CD4-positive, alpha-beta T cell (primary cell): ENCODE measurements at regions not wholly inside any gene's neighbourhood (a gene's known extent, or its start where the extent isn't known, plus 50 kb on each side); places are given as distances from the start of the nearest gene placed in this dataset.

ENCODE experiments used
- ATAC-seq: fragments of 200-7000 bp; cut with Tn5 transposase; one replicate; pipeline ENCODE4 v1.10.0; 2022; ENCODE audit warnings: mild to moderate bottlenecking; ENCODE audit not compliant: poor library complexity
- CTCF ChIA-PET: fragments of 350-600 bp; sonication (Branson Sonifier 250); formaldehyde crosslinking; loops from one replicate; lab custom pipeline; 2021; ENCODE audit warnings: antibody characterized with exemption, inconsistent platforms; lab: Charles Lee
- POLR2A ChIA-PET: fragments of 350-600 bp; sonication (Branson Sonifier 250); formaldehyde crosslinking; loops from one replicate; lab custom pipeline; 2021; ENCODE audit warnings: antibody characterized with exemption, inconsistent platforms; lab: Charles Lee
- DNase-seq, 14 experiments: peaks; one replicate each; pipeline ENCODE4 v3.0.0-alpha.2; 2013 to 2020; ENCODE audit warnings: mixed read lengths in 2 of 14
- H3K27ac ChIP-seq, 2 donors: one replicate each; pipeline versions ENCODE4 v1.5.1 to v1.7.0; 2013; ENCODE audit warnings: low read length in 2 of 2, low read depth in 1 of 2, mild to moderate bottlenecking in 1 of 2
- H3K27me3 ChIP-seq, 2 experiments: 1 replicate in 1 of 2; 2 replicates in 1 of 2; pipeline versions ENCODE4 v1.6.1 to v1.7.0; 2013; ENCODE audit warnings: low read length in 2 of 2, control low read depth in 1 of 2, mild to moderate bottlenecking in 1 of 2, moderate library complexity in 1 of 2; ENCODE audit not compliant: insufficient read depth in 2 of 2, control insufficient read depth in 1 of 2
- H3K36me3 ChIP-seq: one replicate; pipeline ENCODE4 v1.6.1; 2013; ENCODE audit warnings: low read length, control low read depth; ENCODE audit not compliant: insufficient read depth
- H3K4me1 ChIP-seq: one replicate; pipeline ENCODE4 v1.6.1; 2013; ENCODE audit warnings: low read length, control low read depth; ENCODE audit not compliant: insufficient read depth
- H3K4me3 ChIP-seq: one replicate; pipeline ENCODE4 v1.5.1; 2013; ENCODE audit warnings: mild to moderate bottlenecking, low read length, moderate library complexity
- H3K9me3 ChIP-seq, 2 experiments: 1 replicate in 1 of 2; 2 replicates in 1 of 2; pipeline versions ENCODE4 v1.6.1 to v1.7.0; 2013; ENCODE audit warnings: low read length in 2 of 2, mild to moderate bottlenecking in 2 of 2, control low read depth in 1 of 2, moderate library complexity in 1 of 2; ENCODE audit not compliant: control insufficient read depth in 1 of 2, insufficient read depth in 1 of 2
- H3K27ac Mint-ChIP-seq: one replicate; pipeline ENCODE4 v1.8.0; 2020; ENCODE audit warnings: mixed read lengths
- H3K27me3 Mint-ChIP-seq: one replicate; pipeline ENCODE4 v1.8.0; 2021; ENCODE audit warnings: mixed read lengths
- H3K36me3 Mint-ChIP-seq: one replicate; pipeline ENCODE4 v1.8.0; 2021; ENCODE audit warnings: low read depth, mixed read lengths
- H3K4me1 Mint-ChIP-seq: one replicate; pipeline ENCODE4 v1.8.0; 2021; ENCODE audit warnings: low read depth, mixed read lengths
- H3K4me3 Mint-ChIP-seq: one replicate; pipeline ENCODE4 v1.8.0; 2020; ENCODE audit warnings: mild to moderate bottlenecking, mixed read lengths
- H3K9me3 Mint-ChIP-seq: one replicate; pipeline ENCODE4 v1.8.0; 2020; ENCODE audit warnings: mixed read lengths
- intact Hi-C, 2 experiments: fragments of 100-400 bp; cut with DNase I in 1 of 2; cut with micrococcal nuclease in 1 of 2; formaldehyde crosslinking; loops; one replicate each; pipeline versions ENCODE4 v1.15.1 to v1.9.0; 2023 to 2025; cut with DNase I, micrococcal nuclease
- TF ChIP-seq, protein P1 (sequence below): fragments of 200-600 bp; IDR thresholded peaks from one replicate; pipeline ENCODE4 v1.8.0; 2022; ENCODE audit warnings: antibody characterized with exemption, mild to moderate bottlenecking

DNA sequence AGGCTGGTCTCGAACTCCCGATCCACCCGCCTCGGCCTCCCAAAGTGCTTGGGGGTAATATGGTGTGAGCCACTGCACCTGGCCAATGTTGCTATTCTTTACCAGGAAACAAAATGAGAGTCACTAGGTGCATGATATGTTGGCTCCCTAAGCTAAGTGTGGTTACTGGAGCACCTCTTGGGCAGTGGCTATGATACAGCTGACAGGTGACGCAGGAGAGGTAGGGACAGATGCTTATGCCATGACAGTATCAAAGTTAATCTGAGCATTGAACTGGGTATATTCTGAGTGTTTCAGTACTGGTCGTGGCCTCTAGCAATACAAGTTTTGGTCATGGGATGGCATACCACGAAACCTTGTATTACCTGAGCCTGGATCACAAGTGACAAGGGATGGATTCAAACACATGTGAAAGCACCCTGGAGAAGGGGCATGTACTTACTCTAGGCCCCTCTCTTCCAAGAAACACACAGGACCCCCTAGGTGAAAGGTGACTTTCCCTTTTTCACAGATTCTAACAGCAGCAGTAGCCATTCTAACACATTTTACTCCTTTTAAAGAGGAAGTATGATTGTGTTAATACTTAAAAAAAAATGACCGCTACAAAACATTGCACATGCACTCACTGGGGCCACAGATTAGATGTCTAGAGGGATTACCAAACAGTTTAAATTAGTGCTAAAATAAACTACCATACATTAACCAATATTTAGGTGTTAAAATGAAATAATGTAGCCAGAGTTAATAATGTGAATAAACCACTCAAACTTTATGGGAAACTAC lies 467.3 kb downstream of the SHQ1 start:
- Mint-ChIP-seq H3K4me3 (no peak overlapping the region), H3K36me3 (peaks cover 18% of the 10 kb centered on the region), H3K27ac (peak overlapping the region; percentile 4), H3K9me3 (no peaks in the 10 kb centered on the region), H3K4me1 (peaks cover 79% of the 10 kb centered on the region), H3K27me3 (no peaks in the 10 kb centered on the region)
- H3K27ac ChIP-seq, result no peak overlapping the region
- TF ChIP-seq, protein P1, sequence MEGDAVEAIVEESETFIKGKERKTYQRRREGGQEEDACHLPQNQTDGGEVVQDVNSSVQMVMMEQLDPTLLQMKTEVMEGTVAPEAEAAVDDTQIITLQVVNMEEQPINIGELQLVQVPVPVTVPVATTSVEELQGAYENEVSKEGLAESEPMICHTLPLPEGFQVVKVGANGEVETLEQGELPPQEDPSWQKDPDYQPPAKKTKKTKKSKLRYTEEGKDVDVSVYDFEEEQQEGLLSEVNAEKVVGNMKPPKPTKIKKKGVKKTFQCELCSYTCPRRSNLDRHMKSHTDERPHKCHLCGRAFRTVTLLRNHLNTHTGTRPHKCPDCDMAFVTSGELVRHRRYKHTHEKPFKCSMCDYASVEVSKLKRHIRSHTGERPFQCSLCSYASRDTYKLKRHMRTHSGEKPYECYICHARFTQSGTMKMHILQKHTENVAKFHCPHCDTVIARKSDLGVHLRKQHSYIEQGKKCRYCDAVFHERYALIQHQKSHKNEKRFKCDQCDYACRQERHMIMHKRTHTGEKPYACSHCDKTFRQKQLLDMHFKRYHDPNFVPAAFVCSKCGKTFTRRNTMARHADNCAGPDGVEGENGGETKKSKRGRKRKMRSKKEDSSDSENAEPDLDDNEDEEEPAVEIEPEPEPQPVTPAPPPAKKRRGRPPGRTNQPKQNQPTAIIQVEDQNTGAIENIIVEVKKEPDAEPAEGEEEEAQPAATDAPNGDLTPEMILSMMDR, result no peak
- H3K9me3 ChIP-seq, result no peaks in the 10 kb centered on the region
- CTCF ChIA-PET, result no interaction called here
- POLR2A ChIA-PET, result no interaction called here
- intact Hi-C loops, result no loop called here
- H3K27me3 ChIP-seq, result no peaks in the 10 kb centered on the region
- peaks cover 15% of the 10 kb centered on the region for H3K36me3 ChIP-seq
- H3K4me3 ChIP-seq, result no peak overlapping the region
- DNase-seq (no peak), ATAC-seq (no peak)
- peaks cover 13% of the 10 kb centered on the region for H3K4me1 ChIP-seq

DNA sequence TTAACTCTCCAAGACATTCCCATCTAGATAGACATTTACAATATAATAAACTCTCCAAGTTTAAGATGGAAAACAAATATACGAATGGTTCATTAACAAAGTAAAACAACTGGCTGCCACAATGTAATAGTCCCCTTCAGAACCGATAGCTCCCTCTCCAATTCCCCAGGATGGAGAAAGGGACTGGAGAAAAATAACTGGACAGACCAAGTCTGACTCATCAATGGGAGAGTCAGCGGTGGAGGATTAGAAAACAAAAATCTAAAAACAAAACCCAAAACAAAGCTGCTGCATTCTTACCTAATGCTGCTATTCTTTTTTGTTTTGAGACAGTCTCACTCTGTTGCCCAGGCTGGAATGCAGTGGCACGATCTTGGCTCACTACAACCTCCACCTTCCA lies 468.1 kb downstream of the SHQ1 start:
- intact Hi-C loops, result no loop called here
- Mint-ChIP-seq H3K27me3 (no peaks in the 10 kb centered on the region), H3K9me3 (no peaks in the 10 kb centered on the region), H3K4me3 (no peak overlapping the region), H3K36me3 (peaks cover 18% of the 10 kb centered on the region), H3K27ac (peak overlapping the region; percentile 4), H3K4me1 (peaks cover 79% of the 10 kb centered on the region)
- no peak for DNase-seq
- Histone ChIP-seq H3K27ac (no peak overlapping the region), H3K36me3 (peaks cover 15% of the 10 kb centered on the region), H3K27me3 (no peaks in the 10 kb centered on the region), H3K4me3 (no peak overlapping the region), H3K4me1 (peaks cover 13% of the 10 kb centered on the region), H3K9me3 (no peaks in the 10 kb centered on the region)
- ChIA-PET CTCF (no interaction called here), POLR2A (interaction anchor here (0.6 kb wide), 1 partner anchor 439 kb away, joined by 3 read pairs; no protein-coding TSS in a partner anchor)
- ATAC-seq, result no peak
- TF ChIP-seq, protein P1, result no peak

GRCh38 chr3:72379500-72380187 lies 468.6 kb downstream of the SHQ1 start:
- H3K27ac Mint-ChIP-seq, result peak overlapping the region; percentile 42
- intact Hi-C loops, result loop anchor here in 1 of 2 experiments (5.0 kb wide), 1 partner anchor 58 kb away; no protein-coding TSS in a partner anchor
- no peaks in the 10 kb centered on the region for H3K27me3 Mint-ChIP-seq
- Histone ChIP-seq H3K4me1 (peaks cover 13% of the 10 kb centered on the region), H3K4me3 (no peak overlapping the region), H3K36me3 (peaks cover 15% of the 10 kb centered on the region), H3K27ac (no peak overlapping the region), H3K27me3 (no peaks in the 10 kb centered on the region), H3K9me3 (no peaks in the 10 kb centered on the region)
- ATAC-seq, result no peak
- CTCF ChIA-PET, result no interaction called here
- no peak overlapping the region for H3K4me3 Mint-ChIP-seq
- TF ChIP-seq, protein P1, result no peak
- no peaks in the 10 kb centered on the region for H3K9me3 Mint-ChIP-seq
- H3K36me3 Mint-ChIP-seq, result peaks cover 18% of the 10 kb centered on the region
- DNase-seq, result no peak
- POLR2A ChIA-PET, result interaction anchor here (0.5 to 0.6 kb wide), 2 partner anchors 439 to 1250 kb away, joined by 3 read pairs; no protein-coding TSS in a partner anchor
- H3K4me1 Mint-ChIP-seq, result peaks cover 79% of the 10 kb centered on the region
